HG03342 (cell line): ENCODE measurements at regions not wholly inside any gene's neighbourhood (a gene's known extent, or its start where the extent isn't known, plus 50 kb on each side); places are given as distances from the start of the nearest gene placed in this dataset.

Experiments
- ATAC-seq: cut with Tn5 transposase; IDR thresholded peaks from one replicate; pipeline ENCODE4 v1.9.1; 2021; ENCODE audit warnings: mild to moderate bottlenecking, moderate library complexity; ENCODE audit not compliant: unreplicated experiment

DNA sequence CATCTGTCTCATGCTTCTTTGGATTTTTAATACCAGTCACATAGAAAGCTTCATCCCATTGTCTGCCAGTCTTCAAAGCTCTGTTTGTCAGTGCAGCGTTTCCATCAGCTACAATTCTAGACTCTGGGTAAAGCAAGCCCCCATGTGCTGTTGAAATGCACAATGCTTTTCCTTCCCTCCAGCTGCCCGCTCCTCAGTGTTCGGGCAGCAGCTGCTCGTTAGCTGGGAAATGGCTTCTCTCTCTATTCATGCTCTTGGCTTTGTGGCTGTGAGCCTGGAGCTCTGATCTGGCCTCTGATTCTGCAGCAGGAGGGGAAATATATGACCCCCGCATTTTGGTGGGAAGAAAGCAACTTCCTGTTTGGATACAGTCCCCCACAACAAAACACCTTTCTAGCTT, 213.0 kb upstream of the CDYL start:
- no peak for ATAC-seq

DNA sequence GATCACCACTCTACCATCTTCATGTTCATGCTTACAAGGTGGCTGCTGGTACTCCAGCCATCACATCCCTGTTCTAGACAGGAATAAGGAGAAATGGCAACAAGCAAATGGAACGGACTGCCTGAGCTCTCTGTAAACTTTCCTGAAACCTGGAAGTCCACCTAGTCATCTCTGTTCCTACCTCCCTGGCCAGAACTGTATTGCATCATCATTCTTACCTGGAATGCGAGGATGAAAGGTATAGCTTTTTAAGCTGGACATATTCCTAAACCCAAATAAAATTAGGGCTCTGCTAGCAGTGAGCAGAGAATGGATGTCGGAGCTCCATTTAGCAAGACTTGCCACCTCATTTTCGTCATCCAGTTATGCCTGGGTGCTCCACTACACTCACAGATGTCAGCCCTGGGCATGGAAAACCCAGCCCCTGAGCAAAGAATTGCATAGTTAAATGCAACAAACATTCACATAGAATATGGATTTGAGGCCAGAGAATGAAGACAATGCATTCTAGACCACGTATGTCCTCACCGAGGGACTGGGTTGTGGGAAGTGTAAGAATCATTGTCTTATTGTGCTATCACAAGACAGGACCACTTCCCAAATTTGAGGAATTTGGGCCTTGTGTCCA, 214.3 kb upstream of the CDYL start:
- ATAC-seq, result no peak

DNA sequence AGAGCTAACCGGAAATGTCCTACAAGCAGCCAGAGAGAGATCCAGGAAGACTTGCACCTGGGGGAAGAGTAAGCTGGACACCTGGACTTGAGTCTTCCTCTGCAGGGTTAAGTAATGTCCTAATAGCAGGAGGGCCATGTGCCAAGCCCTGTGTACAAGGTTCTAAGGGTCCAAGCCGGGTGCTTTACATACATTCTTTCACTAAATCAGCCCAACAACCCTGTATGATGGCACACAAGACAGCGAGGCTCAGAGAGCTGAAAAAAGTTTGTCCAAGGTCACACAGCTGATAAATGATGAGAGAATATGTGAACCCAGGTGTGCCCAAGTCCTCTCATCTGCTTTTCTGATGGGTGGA, 215.1 kb upstream of the CDYL start:
- ATAC-seq, result no peak

DNA sequence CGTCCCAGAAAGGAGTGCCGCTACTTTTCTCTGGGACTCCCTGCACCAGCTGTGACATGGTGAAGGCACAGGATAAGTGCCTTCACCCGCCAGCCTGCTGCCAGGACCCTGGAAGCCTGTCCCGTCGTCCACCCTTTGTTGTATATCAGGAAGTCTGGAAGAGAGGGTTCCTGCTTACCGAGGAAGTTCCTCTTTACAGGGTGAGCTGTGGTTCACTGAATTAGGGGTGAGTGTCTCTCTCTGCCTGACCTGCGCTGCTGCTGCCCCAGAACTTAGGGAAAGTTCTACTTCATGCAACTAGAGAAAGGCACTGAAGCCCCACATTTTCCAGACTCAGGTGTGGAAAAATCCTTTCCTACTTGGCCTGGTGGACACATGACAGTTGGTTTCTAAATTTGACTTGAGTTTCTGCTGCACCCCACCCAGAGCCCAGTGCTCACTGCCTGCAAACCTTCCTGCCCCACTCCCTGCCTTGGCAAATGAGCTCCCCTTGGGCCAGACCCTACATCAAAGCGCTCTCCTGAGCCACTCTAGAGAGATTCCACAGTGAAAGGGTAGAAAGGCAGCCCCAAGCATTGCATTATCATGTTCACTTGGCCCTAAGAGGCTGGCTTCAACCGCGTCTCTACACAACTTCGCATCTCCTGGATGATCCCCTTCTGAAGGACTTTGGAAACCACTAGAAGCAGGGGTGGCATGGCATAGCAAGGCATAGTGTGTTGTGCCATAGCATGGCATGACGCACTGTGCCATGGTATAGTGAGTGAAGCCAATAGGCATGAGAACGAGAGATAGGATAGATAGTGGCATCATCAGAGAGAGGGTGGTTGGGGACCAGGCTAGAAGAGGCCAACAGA, 215.8 kb upstream of the CDYL start:
- no peak for ATAC-seq

- ATAC-seq, result no peak
These were observed 216.8 kb upstream of the CDYL start for GRCh38 chr6:4559281-4559875.

DNA sequence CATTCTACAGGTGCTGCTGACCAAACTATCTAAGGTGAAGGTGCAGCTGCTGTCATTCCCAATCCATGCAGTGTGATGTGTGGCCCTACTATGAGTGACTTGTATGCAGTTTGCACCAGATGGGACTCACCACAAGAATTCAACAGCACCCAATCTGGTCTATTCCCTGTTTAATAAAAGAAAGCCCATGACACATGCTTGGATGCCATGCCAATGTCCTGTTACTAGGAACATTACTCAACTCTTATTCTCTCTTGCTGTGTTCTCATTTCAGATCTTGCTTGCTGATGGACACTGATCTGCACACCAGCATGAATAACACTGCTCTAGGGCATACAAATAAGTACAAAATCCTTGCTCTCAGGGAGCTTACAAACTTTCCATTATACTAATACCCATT, 221.6 kb upstream of the CDYL start:
- ATAC-seq, result no peak

DNA sequence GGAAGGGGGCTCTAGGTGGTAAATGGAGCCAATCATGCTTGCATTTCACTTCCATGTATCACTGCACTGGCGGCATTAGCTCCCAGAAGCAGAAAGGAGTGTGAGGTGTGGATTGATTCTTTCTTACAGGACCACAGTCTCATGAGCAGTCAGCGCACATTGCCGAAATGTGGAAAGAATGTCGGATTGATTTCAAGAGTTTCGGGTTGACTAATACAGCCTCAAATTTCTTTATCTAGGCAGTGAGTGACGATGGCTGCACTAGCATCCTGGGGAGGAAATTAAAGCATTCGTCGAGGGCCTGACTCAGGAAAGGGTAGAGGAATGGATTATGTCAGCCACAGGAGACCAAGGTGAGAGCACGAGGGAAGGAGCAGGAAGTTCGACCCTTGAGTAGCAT, 222.8 kb upstream of the CDYL start:
- no peak for ATAC-seq

GRCh38 chr6:4550227-4550597, 226.0 kb upstream of the CDYL start:
- ATAC-seq, result no peak

DNA sequence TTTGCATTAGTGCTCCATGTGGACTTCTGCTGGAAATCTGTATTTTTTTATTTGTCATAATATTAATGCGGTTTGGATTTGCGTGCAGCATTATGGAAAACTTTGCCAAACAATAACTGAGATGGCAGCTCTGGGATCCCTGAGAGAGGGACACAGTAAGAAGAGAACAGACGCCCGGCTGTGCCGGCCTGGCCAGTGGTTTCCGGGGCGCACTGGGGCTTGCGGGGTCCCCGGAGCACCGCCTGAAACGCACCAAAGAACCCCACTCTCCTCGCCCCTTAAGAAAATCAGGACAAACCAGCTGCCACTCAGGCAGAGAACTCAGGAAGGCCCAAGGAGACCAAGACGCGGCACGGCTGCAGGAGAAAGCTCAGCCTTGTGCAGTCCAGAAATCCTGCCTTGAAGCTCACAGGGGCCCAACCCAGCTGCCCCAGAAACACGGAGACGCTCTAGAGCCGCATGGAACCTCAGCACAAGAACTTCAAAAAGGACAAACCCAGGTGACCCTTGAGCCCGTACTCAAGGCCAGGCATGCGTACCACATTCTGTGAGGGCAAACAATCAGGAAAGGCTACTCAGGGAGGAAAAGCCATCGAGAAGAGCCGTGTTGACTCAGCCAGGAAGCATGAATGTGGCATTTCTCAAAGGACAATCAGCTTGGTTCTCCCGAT, 226.5 kb upstream of the CDYL start:
- no peak for ATAC-seq

GRCh38 chr6:4545893-4546292, 230.3 kb upstream of the CDYL start:
- no peak for ATAC-seq

- no peak for ATAC-seq
These were observed 232.6 kb upstream of the CDYL start for GRCh38 chr6:4543596-4543995.

- ATAC-seq, result no peak
These were observed 242.6 kb upstream of the CDYL start for GRCh38 chr6:4533576-4533975.

GRCh38 chr6:4531406-4531805, 244.8 kb upstream of the CDYL start:
- no peak for ATAC-seq

GRCh38 chr6:4522453-4522852, 253.8 kb upstream of the CDYL start:
- ATAC-seq, result no peak

- ATAC-seq, result no peak
These were observed 255.1 kb upstream of the CDYL start for GRCh38 chr6:4521070-4521469.

DNA sequence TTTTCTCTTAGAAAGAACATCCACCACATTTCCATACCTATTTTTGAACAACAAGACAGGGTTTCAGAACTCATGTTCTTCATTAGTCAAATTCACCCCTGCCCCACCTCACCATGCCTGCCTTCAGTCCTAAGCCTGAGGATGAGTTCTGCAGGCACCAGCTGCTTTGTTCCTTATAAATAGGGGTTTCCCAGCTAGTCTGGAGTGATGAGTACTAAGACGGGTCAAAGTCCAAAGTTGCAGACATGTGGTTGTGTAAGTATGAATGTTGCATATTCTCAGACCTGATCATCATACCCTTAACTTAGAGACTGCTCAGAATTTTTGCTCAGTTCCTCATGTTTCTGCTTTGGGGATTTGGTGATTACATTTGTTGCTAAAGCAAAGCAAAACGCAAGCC, 257.7 kb upstream of the CDYL start:
- no peak for ATAC-seq

GRCh38 chr6:4516206-4516605, 260.0 kb upstream of the CDYL start:
- ATAC-seq, result no peak

GRCh38 chr6:4513561-4513960, 262.6 kb upstream of the CDYL start:
- no peak for ATAC-seq

GRCh38 chr6:4512051-4512471, 264.1 kb upstream of the CDYL start:
- no peak for ATAC-seq

GRCh38 chr6:4511641-4512020, 264.6 kb upstream of the CDYL start:
- no peak for ATAC-seq

DNA sequence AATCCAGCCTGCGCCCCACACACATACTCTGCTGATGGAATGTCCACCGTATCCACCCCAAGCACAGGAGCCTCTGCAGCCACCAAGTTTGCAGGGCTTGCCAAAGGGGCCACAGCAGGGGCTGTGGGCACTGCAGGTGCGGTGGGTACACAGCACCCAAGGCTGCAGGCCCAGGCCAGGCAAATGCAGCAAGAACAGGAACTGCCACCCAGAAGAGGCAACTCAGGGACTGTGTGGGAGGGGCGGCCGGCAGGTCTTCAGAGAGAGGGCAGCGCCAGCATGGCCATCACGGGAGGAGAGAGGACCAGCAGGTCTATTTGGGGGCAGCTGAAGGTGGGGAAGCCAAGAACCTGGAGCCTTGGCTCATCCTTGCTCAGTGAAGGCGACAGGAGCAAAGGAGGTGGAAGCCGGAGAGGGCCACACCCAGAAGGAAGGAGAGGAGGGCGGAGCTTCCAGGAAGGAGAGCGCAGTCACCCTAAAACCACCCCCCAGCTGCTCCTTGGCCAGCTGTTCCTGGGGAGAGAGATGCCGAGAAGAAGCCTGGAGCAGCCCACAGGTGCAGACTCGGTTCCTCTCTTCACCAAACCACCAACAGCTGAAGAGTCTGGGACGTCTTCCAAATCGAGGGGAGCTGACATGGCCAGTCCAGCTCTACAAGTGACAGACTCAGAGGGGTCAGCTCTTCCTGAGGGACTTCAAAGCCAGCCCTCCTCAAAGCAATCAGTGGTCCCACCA, 265.1 kb upstream of the CDYL start:
- no peak for ATAC-seq
